Stimulated activated CD8-positive, alpha-beta memory T cell treated with anti-CD3 and anti-CD28 coated beads, Interleukin-7, amount 100 ng/mL, for 48 hours (primary cell): ENCODE measurements at regions not wholly inside any gene's neighbourhood (a gene's known extent, or its start where the extent isn't known, plus 50 kb on each side); places are given as distances from the start of the nearest gene placed in this dataset.

Experiments
- DNase-seq, 2 donors: peaks; one replicate each; pipeline ENCODE4 v3.0.0-alpha.2; 2020; ENCODE audit warnings: low read depth in 1 of 2; ENCODE audit errors: extremely low read depth in 1 of 2

- DNase-seq = no peak
Observed at GRCh38 chr14:87816416-87816815, 176.6 kb downstream of the GALC start.

- no peak for DNase-seq
Observed at GRCh38 chr14:87815121-87815520, 177.9 kb downstream of the GALC start.

- DNase-seq = no peak
Observed at GRCh38 chr14:87813686-87814085, 179.3 kb downstream of the GALC start.

GRCh38 chr14:87813211-87813610 lies 179.8 kb downstream of the GALC start:
- no peak for DNase-seq

- no peak for DNase-seq
Observed at GRCh38 chr14:87811246-87811645, 181.7 kb downstream of the GALC start.

GRCh38 chr14:87810711-87811110 lies 182.3 kb downstream of the GALC start:
- no peak for DNase-seq

- DNase-seq = no peak
Observed at GRCh38 chr14:87809261-87809660, 183.7 kb downstream of the GALC start.

- peak; percentile 2 to 25 for DNase-seq
Observed at GRCh38 chr14:87805315-87805723, 187.7 kb downstream of the GALC start.

- no peak for DNase-seq
Observed at GRCh38 chr14:87800216-87800615, 192.8 kb downstream of the GALC start.

- no peak for DNase-seq
Observed at GRCh38 chr14:87799400-87799799, 193.6 kb downstream of the GALC start.

- no peak for DNase-seq
Observed at GRCh38 chr14:87797001-87797400, 196.0 kb downstream of the GALC start.

- no peak for DNase-seq
Observed at GRCh38 chr14:87794561-87794960, 198.4 kb downstream of the GALC start.

GRCh38 chr14:87785897-87786296 lies 207.1 kb downstream of the GALC start:
- DNase-seq = no peak

GRCh38 chr14:87784386-87784785 lies 208.6 kb downstream of the GALC start:
- no peak for DNase-seq

- DNase-seq = no peak
Observed at GRCh38 chr14:87783071-87783470, 209.9 kb downstream of the GALC start.

GRCh38 chr14:87772854-87773253 lies 220.1 kb downstream of the GALC start:
- DNase-seq = no peak

- no peak for DNase-seq
Observed at GRCh38 chr14:87767567-87767901, 225.4 kb downstream of the GALC start.

- no peak for DNase-seq
Observed at GRCh38 chr14:87758876-87759275, 234.1 kb downstream of the GALC start.

GRCh38 chr14:87756661-87757060 lies 236.3 kb downstream of the GALC start:
- DNase-seq = no peak

GRCh38 chr14:87754520-87755223 lies 238.3 kb downstream of the GALC start:
- DNase-seq = no peak

GRCh38 chr14:87748558-87748957 lies 244.4 kb downstream of the GALC start:
- no peak for DNase-seq

- no peak for DNase-seq
Observed at GRCh38 chr14:87745507-87746118, 247.4 kb downstream of the GALC start.
